ENCODE measurements at regions not wholly inside any gene's neighbourhood (a gene's known extent, or its start where the extent isn't known, plus 50 kb on each side); places are given as distances from the start of the nearest gene placed in this dataset.
A peak's percentile ranks its signal among the peaks of the same experiment; 100 is the strongest.

DNA sequence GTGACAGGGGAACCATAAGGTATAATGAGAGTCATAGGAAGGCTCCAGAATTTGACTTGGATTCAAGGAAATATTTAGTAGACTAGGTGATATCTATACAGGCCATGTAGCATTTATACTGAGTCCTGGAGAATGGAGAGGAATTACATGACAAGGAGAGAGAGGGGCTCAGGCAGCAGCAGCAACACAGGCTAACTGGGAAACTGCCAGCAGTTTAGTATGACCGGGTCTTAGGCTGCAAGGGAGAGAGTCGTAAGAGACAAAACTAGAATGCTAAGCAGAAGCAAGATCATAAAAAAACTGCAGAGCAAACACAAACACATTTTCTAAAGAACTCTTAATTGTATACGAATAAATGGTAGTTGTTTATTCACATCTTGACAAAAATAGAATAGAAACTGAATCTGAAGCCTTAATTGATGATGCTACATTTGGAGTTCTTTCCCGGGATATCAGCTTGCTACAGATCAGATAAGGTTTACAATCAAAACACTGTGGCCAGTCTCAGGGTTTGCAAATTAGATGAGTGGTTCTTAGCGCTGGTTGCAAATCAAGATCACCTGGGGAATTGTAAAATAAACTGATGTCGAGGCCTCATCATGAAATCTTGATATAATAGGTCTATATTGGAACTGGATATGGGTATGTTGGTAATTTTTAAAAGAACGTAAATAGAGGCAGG lies 480.0 kb upstream of the C9orf72 start:
- TF ChIP-seq CTCF (IDR thresholded peaks at IDR 0.05; ENCODE audit: borderline replicate concordance, insufficient read depth, low read depth, low read length): no peak
- H3K4me3 ChIP-seq (ENCODE audit: low read depth, low read length): no peak overlapping the region

DNA sequence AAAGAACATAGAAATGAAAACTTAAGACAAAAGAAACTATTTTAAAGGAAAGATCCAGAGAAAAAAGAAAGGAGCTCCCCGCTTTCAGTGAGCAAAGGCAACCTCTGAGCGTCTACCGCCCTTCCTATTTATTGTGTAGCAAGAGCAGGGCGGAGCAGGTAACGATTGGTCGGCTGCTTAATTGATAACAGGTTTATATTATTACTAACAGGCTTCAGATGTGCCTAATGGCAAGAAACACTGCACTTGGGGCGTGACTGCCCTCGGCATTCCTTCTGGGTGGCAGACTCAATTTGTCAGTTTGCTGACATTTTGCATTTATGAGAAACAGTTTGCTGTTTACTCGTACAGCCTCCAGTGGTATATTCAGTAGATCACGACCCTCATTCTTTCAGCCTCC lies 482.7 kb upstream of the C9orf72 start:
- TF ChIP-seq CTCF (IDR thresholded peaks at IDR 0.05; ENCODE audit: borderline replicate concordance, insufficient read depth, low read depth, low read length): no peak
- H3K4me3 ChIP-seq (ENCODE audit: low read depth, low read length): no peak overlapping the region

- no peak for TF ChIP-seq CTCF (IDR thresholded peaks at IDR 0.05; ENCODE audit: borderline replicate concordance, insufficient read depth, low read depth, low read length)
- no peak overlapping the region for H3K4me3 ChIP-seq (ENCODE audit: low read depth, low read length)
These were observed 483.2 kb upstream of the C9orf72 start for GRCh38 chr9:28056466-28056865.

DNA sequence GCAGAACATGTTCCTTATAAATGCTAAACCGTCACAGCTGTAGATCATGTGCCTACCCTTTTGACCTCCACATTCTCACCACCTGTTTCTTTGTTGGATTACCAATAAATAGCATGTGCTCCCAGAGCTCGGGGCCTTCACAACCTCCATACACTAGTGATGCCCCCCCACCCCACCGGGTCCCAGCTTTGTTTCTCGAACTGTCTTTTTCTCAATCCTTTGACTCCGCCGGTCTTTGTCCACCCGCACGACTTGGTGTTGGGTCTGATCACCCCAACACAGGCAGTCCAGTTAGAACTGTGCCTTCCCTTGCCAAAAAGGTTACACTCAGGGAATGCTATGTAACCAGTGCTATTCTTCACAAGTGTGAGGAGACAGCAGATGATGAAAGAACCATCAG lies 485.9 kb upstream of the C9orf72 start:
- TF ChIP-seq CTCF (IDR thresholded peaks at IDR 0.05; ENCODE audit: borderline replicate concordance, insufficient read depth, low read depth, low read length): no peak
- H3K4me3 ChIP-seq (ENCODE audit: low read depth, low read length): no peak overlapping the region

DNA sequence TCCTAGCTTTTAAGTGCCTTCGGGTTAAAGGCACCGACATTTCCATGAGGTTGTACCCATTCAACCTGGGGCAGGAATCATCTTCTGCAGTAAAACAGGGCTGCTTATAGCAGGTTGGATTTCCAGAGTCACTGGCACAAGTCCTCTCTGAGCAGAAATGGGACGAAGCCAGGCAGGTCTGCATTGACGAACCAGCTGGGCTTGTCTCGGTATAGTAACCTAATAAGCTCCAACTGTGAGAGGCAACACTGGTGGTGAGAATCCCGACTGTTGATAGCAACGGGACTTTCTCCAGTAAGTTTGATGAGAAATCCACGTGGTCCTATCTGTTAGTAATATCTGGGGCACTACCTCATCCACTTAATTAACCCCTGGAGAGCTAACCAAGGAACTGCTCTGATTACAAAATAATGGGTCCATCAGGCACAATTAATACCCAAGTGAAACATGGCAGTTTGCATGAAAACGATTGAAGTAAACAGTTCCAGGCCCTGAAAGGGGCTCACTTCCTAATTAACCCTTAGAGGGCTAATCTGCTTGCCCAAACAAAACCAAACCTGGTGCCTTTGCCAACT lies 491.0 kb upstream of the C9orf72 start:
- no peak for TF ChIP-seq CTCF (IDR thresholded peaks at IDR 0.05; ENCODE audit: borderline replicate concordance, insufficient read depth, low read depth, low read length)
- no peak overlapping the region for H3K4me3 ChIP-seq (ENCODE audit: low read depth, low read length)

DNA sequence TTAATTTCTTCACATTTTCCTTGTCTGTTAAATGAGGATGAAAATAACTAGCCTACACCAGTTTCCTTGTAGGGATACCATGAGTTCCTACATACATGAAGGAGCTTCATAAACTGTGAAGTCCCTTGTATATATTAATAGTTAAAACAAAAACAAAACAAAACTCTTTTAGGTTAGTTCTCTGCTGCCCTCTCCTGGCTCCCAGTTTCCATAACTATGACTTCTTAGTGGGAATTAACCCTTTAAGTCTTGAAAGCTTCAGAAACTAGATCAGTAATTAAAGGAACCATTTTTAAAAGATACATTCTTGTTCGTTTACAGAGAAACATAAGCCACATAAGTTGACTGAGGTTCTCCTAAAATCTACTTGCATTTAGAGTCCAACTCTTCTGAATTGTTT lies 500.0 kb upstream of the C9orf72 start:
- no peak overlapping the region for H3K4me3 ChIP-seq (ENCODE audit: low read depth, low read length)

More for the DNA sequence above, 500.0 kb upstream of the C9orf72 start:
- peak; percentile 26; the same call in 1 of the 2 replicates for TF ChIP-seq CTCF (IDR thresholded peaks at IDR 0.05; ENCODE audit: borderline replicate concordance, insufficient read depth, low read depth, low read length)

Measured in GM12875 (cell line).